DND-41 (cell line): ENCODE measurements at regions not wholly inside any gene's neighbourhood (a gene's known extent, or its start where the extent isn't known, plus 50 kb on each side); places are given as distances from the start of the nearest gene placed in this dataset.

Source experiments
- ATAC-seq: fragments of 200-7000 bp; cut with Tn5 transposase; 3 replicates; pipeline ENCODE4 v1.9.1; 2021; ENCODE audit warnings: low read depth; ENCODE audit not compliant: insufficient read depth
- DNase-seq: peaks from one replicate; pipeline ENCODE4 v3.0.0-alpha.2; 2020
- H2AFZ ChIP-seq: 2 replicates; pipeline ENCODE4 v1.6.0; 2012; ENCODE audit warnings: low read depth, low read length
- H3K27ac ChIP-seq: 2 replicates; pipeline ENCODE4 v1.5.1; 2012; ENCODE audit warnings: low read length, inconsistent platforms
- H3K27me3 ChIP-seq: fragments of 200-600 bp; sonication (generic); 2 replicates; pipeline ENCODE4 v1.6.0; 2012; ENCODE audit warnings: low read length, mild to moderate bottlenecking, inconsistent platforms; ENCODE audit not compliant: insufficient read depth, poor library complexity
- H3K36me3 ChIP-seq: 2 replicates; pipeline ENCODE4 v1.5.1; 2012; ENCODE audit warnings: low read length, inconsistent platforms; ENCODE audit not compliant: insufficient read depth
- H3K4me1 ChIP-seq: 2 replicates; pipeline ENCODE4 v1.5.1; 2012; ENCODE audit warnings: mild to moderate bottlenecking, low read length; ENCODE audit not compliant: insufficient read depth
- H3K4me2 ChIP-seq: 2 replicates; pipeline ENCODE4 v1.6.0; 2012; ENCODE audit warnings: mild to moderate bottlenecking, moderate library complexity, low read length, inconsistent platforms; ENCODE audit not compliant: insufficient read depth
- H3K4me3 ChIP-seq, 2 experiments: fragments of 200-600 bp in 1 of 2; shearing (Covaris generic) in 1 of 2; 2 replicates each; pipeline ENCODE4 v1.5.1; 2012 to 2016; ENCODE audit warnings: inconsistent platforms in 2 of 2, low read length in 2 of 2, mild to moderate bottlenecking in 2 of 2, low read depth in 1 of 2, moderate library complexity in 1 of 2
- H3K79me2 ChIP-seq: 2 replicates; pipeline ENCODE4 v1.6.0; 2012; ENCODE audit warnings: low read length, inconsistent platforms; ENCODE audit not compliant: insufficient read depth
- H3K9ac ChIP-seq: 2 replicates; pipeline ENCODE4 v1.6.0; 2012; ENCODE audit warnings: low read depth, mild to moderate bottlenecking, inconsistent platforms, low read length, moderate library complexity
- H3K9me3 ChIP-seq: 2 replicates; pipeline ENCODE4 v1.5.1; 2012; ENCODE audit warnings: low read length, moderate library complexity, mild to moderate bottlenecking, inconsistent platforms; ENCODE audit not compliant: insufficient read depth, severe bottlenecking
- H4K20me1 ChIP-seq: 2 replicates; pipeline ENCODE4 v1.6.0; 2012; ENCODE audit warnings: low read length; ENCODE audit not compliant: insufficient read depth
- CTCF ChIP-seq: IDR thresholded peaks from 2 replicates; pipeline ENCODE4 v1.5.1; 2012; ENCODE audit warnings: borderline replicate concordance, low read length, moderate library complexity, mild to moderate bottlenecking; ENCODE audit not compliant: poor library complexity, severe bottlenecking; ENCODE audit errors: extremely low read depth
- EZH2 ChIP-seq: IDR thresholded peaks from 3 replicates; pipeline ENCODE4 v1.6.1; 2012; ENCODE audit warnings: borderline replicate concordance, low read depth, mild to moderate bottlenecking, moderate library complexity, low read length, inconsistent platforms; ENCODE audit not compliant: severe bottlenecking

GRCh38 chr2:215797676-215798075, 215.7 kb downstream of the MREG start:
- TF ChIP-seq EZH2 (no peak), CTCF (no peak)
- Histone ChIP-seq H3K9me3 (no peaks in the 10 kb centered on the region), H3K27me3 (no peaks in the 10 kb centered on the region), H3K4me1 (peaks cover 7% of the 10 kb centered on the region; the same call in 1 of the 2 replicates), H2AFZ (no peak overlapping the region), H3K79me2 (no peaks in the 10 kb centered on the region), H3K27ac (no peak overlapping the region), H3K9ac (no peak overlapping the region), H3K36me3 (no peaks in the 10 kb centered on the region), H4K20me1 (no peaks in the 10 kb centered on the region), H3K4me2 (no peak overlapping the region), H3K4me3 (no peak overlapping the region)
- ATAC-seq (no peak), DNase-seq (no peak)

DNA sequence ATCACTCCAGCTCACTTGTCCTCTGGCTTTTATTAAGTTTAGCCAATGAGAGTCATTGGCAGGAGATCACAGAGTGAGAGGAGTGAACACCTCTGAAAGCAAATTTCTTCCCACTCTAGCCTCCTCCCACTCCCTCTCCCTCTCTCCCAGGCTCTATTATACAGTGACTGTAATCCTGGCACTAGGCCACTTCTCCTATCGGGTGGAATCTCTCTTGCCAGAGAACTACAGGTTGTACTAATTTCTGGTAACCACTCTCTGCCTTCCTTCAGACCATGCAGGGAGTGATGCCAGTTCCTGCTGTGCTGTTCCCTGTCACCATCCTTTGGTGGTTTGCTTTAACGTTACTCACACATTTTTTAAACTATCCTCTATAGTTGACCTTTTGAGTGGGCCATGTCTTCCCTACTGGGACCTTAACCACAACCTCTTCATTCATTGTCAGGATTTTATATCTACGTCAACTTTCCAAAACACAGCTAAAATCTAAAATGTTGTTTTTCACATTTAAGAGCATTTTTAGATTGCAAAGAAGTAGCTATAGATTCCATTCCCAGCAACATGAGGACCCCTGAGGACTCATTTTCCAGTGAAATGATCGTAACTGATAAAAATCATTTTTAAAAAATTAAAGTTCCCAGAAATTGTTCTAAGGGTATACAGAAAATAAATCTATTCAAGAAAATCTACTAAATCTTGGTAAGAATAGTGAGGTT, 217.1 kb downstream of the MREG start:
- Histone ChIP-seq H3K4me1 (peaks cover 7% of the 10 kb centered on the region; the same call in 1 of the 2 replicates), H3K9ac (no peak overlapping the region), H2AFZ (no peak overlapping the region), H3K27me3 (no peaks in the 10 kb centered on the region), H3K79me2 (no peaks in the 10 kb centered on the region), H3K4me3 (no peak overlapping the region), H3K36me3 (no peaks in the 10 kb centered on the region), H3K4me2 (no peak overlapping the region), H3K9me3 (no peaks in the 10 kb centered on the region), H3K27ac (no peak overlapping the region), H4K20me1 (no peaks in the 10 kb centered on the region)
- peak; percentile 54; the same call in 1 of the 3 replicates for ATAC-seq
- TF ChIP-seq EZH2: no peak
- no peak for TF ChIP-seq CTCF
- DNase-seq: no peak

GRCh38 chr2:215794829-215795546, 218.4 kb downstream of the MREG start:
- Histone ChIP-seq H3K27ac (no peak overlapping the region), H2AFZ (no peak overlapping the region), H3K9me3 (no peaks in the 10 kb centered on the region), H3K9ac (no peak overlapping the region), H3K4me2 (no peak overlapping the region), H3K36me3 (no peaks in the 10 kb centered on the region), H3K27me3 (no peaks in the 10 kb centered on the region), H3K79me2 (no peaks in the 10 kb centered on the region), H4K20me1 (no peaks in the 10 kb centered on the region), H3K4me1 (peaks cover 7% of the 10 kb centered on the region; the same call in 1 of the 2 replicates), H3K4me3 (no peak overlapping the region)
- no peak for DNase-seq
- ATAC-seq: no peak
- TF ChIP-seq CTCF: peak; percentile 11
- TF ChIP-seq EZH2: no peak
